Keratinocyte (primary cell): ENCODE measurements at regions not wholly inside any gene's neighbourhood (a gene's known extent, or its start where the extent isn't known, plus 50 kb on each side); places are given as distances from the start of the nearest gene placed in this dataset.

Source experiments
- EZH2 ChIP-seq: IDR thresholded peaks from one replicate; pipeline ENCODE4 v1.6.1; 2012; ENCODE audit warnings: inconsistent platforms, mild to moderate bottlenecking, low read length, moderate library complexity
- TF ChIP-seq, protein P1 (sequence below), 3 experiments: IDR thresholded peaks in 1 of 3; conservative IDR thresholded peaks in 1 of 3; optimal IDR thresholded peaks in 1 of 3; 2 replicates in 2 of 3; 3 replicates in 1 of 3; pipeline versions ENCODE3 to v1.5.1; 2011; ENCODE audit warnings: low read length in 3 of 3, mild to moderate bottlenecking in 3 of 3, moderate library complexity in 2 of 3, control low read depth in 1 of 3, inconsistent platforms in 1 of 3; ENCODE audit not compliant: insufficient read depth in 2 of 3; ENCODE audit errors: extremely low read depth in 1 of 3

DNA sequence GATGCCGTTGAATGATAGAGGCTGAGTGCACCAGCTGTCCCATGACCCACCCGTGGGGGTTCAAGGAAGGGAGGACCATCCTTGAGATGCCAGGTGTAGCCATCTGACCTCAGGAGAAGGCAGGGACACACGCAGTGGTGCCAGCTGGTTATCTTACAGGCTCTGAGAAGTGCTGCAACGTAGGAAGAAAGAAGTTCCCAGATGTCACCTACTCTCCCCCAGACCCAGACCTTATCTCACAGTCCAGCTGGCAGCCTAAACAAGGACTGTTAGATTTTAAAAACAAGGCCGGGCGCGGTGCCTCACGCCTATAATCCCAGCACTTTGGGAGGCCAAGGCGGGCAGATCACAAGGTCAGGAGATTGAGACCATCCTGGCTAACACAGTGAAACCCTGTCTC lies 1307.6 kb downstream of the TBC1D22A start:
- TF ChIP-seq, protein P1, sequence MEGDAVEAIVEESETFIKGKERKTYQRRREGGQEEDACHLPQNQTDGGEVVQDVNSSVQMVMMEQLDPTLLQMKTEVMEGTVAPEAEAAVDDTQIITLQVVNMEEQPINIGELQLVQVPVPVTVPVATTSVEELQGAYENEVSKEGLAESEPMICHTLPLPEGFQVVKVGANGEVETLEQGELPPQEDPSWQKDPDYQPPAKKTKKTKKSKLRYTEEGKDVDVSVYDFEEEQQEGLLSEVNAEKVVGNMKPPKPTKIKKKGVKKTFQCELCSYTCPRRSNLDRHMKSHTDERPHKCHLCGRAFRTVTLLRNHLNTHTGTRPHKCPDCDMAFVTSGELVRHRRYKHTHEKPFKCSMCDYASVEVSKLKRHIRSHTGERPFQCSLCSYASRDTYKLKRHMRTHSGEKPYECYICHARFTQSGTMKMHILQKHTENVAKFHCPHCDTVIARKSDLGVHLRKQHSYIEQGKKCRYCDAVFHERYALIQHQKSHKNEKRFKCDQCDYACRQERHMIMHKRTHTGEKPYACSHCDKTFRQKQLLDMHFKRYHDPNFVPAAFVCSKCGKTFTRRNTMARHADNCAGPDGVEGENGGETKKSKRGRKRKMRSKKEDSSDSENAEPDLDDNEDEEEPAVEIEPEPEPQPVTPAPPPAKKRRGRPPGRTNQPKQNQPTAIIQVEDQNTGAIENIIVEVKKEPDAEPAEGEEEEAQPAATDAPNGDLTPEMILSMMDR (optimal IDR thresholded peaks at IDR 0.05 in 1 of 3, IDR thresholded peaks at IDR 0.05 in 1 of 3, conservative IDR thresholded peaks at IDR 0.05 in 1 of 3; ENCODE audit: extremely low read depth in 1 of 3, insufficient read depth in 2 of 3, low read length in 3 of 3): no peak
- TF ChIP-seq EZH2: no peak
